ENCODE measurements at regions not wholly inside any gene's neighbourhood (a gene's known extent, or its start where the extent isn't known, plus 50 kb on each side); places are given as distances from the start of the nearest gene placed in this dataset.
A peak's percentile ranks its signal among the peaks of the same experiment; 100 is the strongest.

GRCh38 chr22:49211176-49211575 is 616.5 kb downstream of the BRD1 start:
- Histone ChIP-seq H3K27me3 (ENCODE audit: control insufficient read depth, insufficient read depth, low read length) (no peaks in the 10 kb centered on the region), H3K9me3 (ENCODE audit: control insufficient read depth in 2 of 2, low read length in 2 of 2) (no peaks in the 10 kb centered on the region), H3K4me1 (ENCODE audit: control insufficient read depth, insufficient read depth, low read length, poor library complexity, severe bottlenecking) (no peaks in the 10 kb centered on the region), H3K4me3 (ENCODE audit: low read depth, low read length) (no peak overlapping the region), H3K36me3 (ENCODE audit: control insufficient read depth, insufficient read depth, low read length) (no peaks in the 10 kb centered on the region), H3K27ac (ENCODE audit: insufficient read depth, low read length, poor library complexity, severe bottlenecking) (no peak overlapping the region)
- Mint-ChIP-seq H3K4me1 (peaks cover 0 to 2% (median 0%) of the 10 kb centered on the region in 4 donors), H3K36me3 (no peaks in the 10 kb centered on the region), H3K27ac (no peak overlapping the region), H3K4me3 (no peak overlapping the region), H3K9me3 (peaks cover 0 to 5% (median 0%) of the 10 kb centered on the region in 7 donors), H3K27me3 (no peaks in the 10 kb centered on the region)
- ATAC-seq (ENCODE audit: low read depth in 2 of 2) (no peak), DNase-seq (no peak)

GRCh38 chr22:49210606-49211005 is 617.1 kb downstream of the BRD1 start:
- Mint-ChIP-seq H3K4me3 (no peak overlapping the region), H3K4me1 (peaks cover 0 to 2% (median 0%) of the 10 kb centered on the region in 4 donors), H3K27ac (no peak overlapping the region), H3K36me3 (no peaks in the 10 kb centered on the region), H3K9me3 (peaks cover 0 to 3% (median 0%) of the 10 kb centered on the region in 7 donors), H3K27me3 (no peaks in the 10 kb centered on the region)
- Histone ChIP-seq H3K36me3 (ENCODE audit: control insufficient read depth, insufficient read depth, low read length) (no peaks in the 10 kb centered on the region), H3K4me1 (ENCODE audit: control insufficient read depth, insufficient read depth, low read length, poor library complexity, severe bottlenecking) (no peaks in the 10 kb centered on the region), H3K27ac (ENCODE audit: insufficient read depth, low read length, poor library complexity, severe bottlenecking) (no peak overlapping the region), H3K9me3 (ENCODE audit: control insufficient read depth in 2 of 2, low read length in 2 of 2) (no peaks in the 10 kb centered on the region), H3K27me3 (ENCODE audit: control insufficient read depth, insufficient read depth, low read length) (no peaks in the 10 kb centered on the region), H3K4me3 (ENCODE audit: low read depth, low read length) (no peak overlapping the region)
- no peak for DNase-seq
- ATAC-seq (ENCODE audit: low read depth in 2 of 2): no peak

- Histone ChIP-seq H3K4me3 (ENCODE audit: low read depth, low read length) (no peak overlapping the region), H3K36me3 (ENCODE audit: control insufficient read depth, insufficient read depth, low read length) (no peaks in the 10 kb centered on the region), H3K27me3 (ENCODE audit: control insufficient read depth, insufficient read depth, low read length) (no peaks in the 10 kb centered on the region), H3K4me1 (ENCODE audit: control insufficient read depth, insufficient read depth, low read length, poor library complexity, severe bottlenecking) (no peaks in the 10 kb centered on the region), H3K9me3 (ENCODE audit: control insufficient read depth in 2 of 2, low read length in 2 of 2) (no peaks in the 10 kb centered on the region), H3K27ac (ENCODE audit: insufficient read depth, low read length, poor library complexity, severe bottlenecking) (no peak overlapping the region)
- Mint-ChIP-seq H3K27ac (no peak overlapping the region), H3K9me3 (peaks cover 0 to 3% (median 0%) of the 10 kb centered on the region in 7 donors), H3K4me3 (no peak overlapping the region), H3K27me3 (no peaks in the 10 kb centered on the region), H3K36me3 (no peaks in the 10 kb centered on the region), H3K4me1 (peaks cover 0 to 2% (median 0%) of the 10 kb centered on the region in 4 donors)
- no peak for ATAC-seq (ENCODE audit: low read depth in 2 of 2)
- no peak for DNase-seq
Observed at GRCh38 chr22:49209452-49210195, 618.0 kb downstream of the BRD1 start.

GRCh38 chr22:49208768-49209252 is 618.9 kb downstream of the BRD1 start:
- Mint-ChIP-seq H3K4me1 (peaks cover 0 to 2% (median 0%) of the 10 kb centered on the region in 4 donors), H3K9me3 (peaks cover 0 to 3% (median 0%) of the 10 kb centered on the region in 7 donors), H3K4me3 (no peak overlapping the region), H3K27ac (no peak overlapping the region), H3K27me3 (no peaks in the 10 kb centered on the region), H3K36me3 (no peaks in the 10 kb centered on the region)
- no peaks in the 10 kb centered on the region for H3K36me3 ChIP-seq (ENCODE audit: control insufficient read depth, insufficient read depth, low read length)
- H3K4me1 ChIP-seq (ENCODE audit: control insufficient read depth, insufficient read depth, low read length, poor library complexity, severe bottlenecking): no peaks in the 10 kb centered on the region
- no peaks in the 10 kb centered on the region for H3K27me3 ChIP-seq (ENCODE audit: control insufficient read depth, insufficient read depth, low read length)
- ATAC-seq (ENCODE audit: low read depth in 2 of 2) (no peak), DNase-seq (no peak)
- H3K4me3 ChIP-seq (ENCODE audit: low read depth, low read length): no peak overlapping the region
- no peaks in the 10 kb centered on the region for H3K9me3 ChIP-seq (ENCODE audit: control insufficient read depth in 2 of 2, low read length in 2 of 2)
- H3K27ac ChIP-seq (ENCODE audit: insufficient read depth, low read length, poor library complexity, severe bottlenecking): no peak overlapping the region

GRCh38 chr22:49208004-49208402 is 619.7 kb downstream of the BRD1 start:
- Histone ChIP-seq H3K27me3 (ENCODE audit: control insufficient read depth, insufficient read depth, low read length) (no peaks in the 10 kb centered on the region), H3K36me3 (ENCODE audit: control insufficient read depth, insufficient read depth, low read length) (no peaks in the 10 kb centered on the region), H3K27ac (ENCODE audit: insufficient read depth, low read length, poor library complexity, severe bottlenecking) (no peak overlapping the region), H3K4me1 (ENCODE audit: control insufficient read depth, insufficient read depth, low read length, poor library complexity, severe bottlenecking) (no peaks in the 10 kb centered on the region), H3K4me3 (ENCODE audit: low read depth, low read length) (no peak overlapping the region), H3K9me3 (ENCODE audit: control insufficient read depth in 2 of 2, low read length in 2 of 2) (no peaks in the 10 kb centered on the region)
- no peaks in the 10 kb centered on the region for H3K27me3 Mint-ChIP-seq
- H3K36me3 Mint-ChIP-seq: no peaks in the 10 kb centered on the region
- H3K27ac Mint-ChIP-seq: no peak overlapping the region
- no peak for DNase-seq
- H3K4me3 Mint-ChIP-seq: no peak overlapping the region
- H3K4me1 Mint-ChIP-seq: peaks cover 0 to 2% (median 0%) of the 10 kb centered on the region in 4 donors
- ATAC-seq (ENCODE audit: low read depth in 2 of 2): no peak
- peaks cover 0 to 3% (median 0%) of the 10 kb centered on the region in 7 donors for H3K9me3 Mint-ChIP-seq

- H3K27me3 ChIP-seq (ENCODE audit: control insufficient read depth, insufficient read depth, low read length): no peaks in the 10 kb centered on the region
- no peak overlapping the region for H3K4me3 ChIP-seq (ENCODE audit: low read depth, low read length)
- Mint-ChIP-seq H3K27ac (no peak overlapping the region), H3K4me1 (peaks cover 0 to 2% (median 0%) of the 10 kb centered on the region in 4 donors), H3K4me3 (peak overlapping the region in 1 of 4 donors; percentile 38), H3K9me3 (peaks cover 0 to 3% (median 0%) of the 10 kb centered on the region in 7 donors), H3K36me3 (no peaks in the 10 kb centered on the region), H3K27me3 (no peaks in the 10 kb centered on the region)
- H3K9me3 ChIP-seq (ENCODE audit: control insufficient read depth in 2 of 2, low read length in 2 of 2): no peaks in the 10 kb centered on the region
- ATAC-seq (ENCODE audit: low read depth in 2 of 2) (no peak), DNase-seq (no peak)
- no peak overlapping the region for H3K27ac ChIP-seq (ENCODE audit: insufficient read depth, low read length, poor library complexity, severe bottlenecking)
- H3K36me3 ChIP-seq (ENCODE audit: control insufficient read depth, insufficient read depth, low read length): no peaks in the 10 kb centered on the region
- H3K4me1 ChIP-seq (ENCODE audit: control insufficient read depth, insufficient read depth, low read length, poor library complexity, severe bottlenecking): no peaks in the 10 kb centered on the region
Observed at GRCh38 chr22:49207008-49208003, 620.4 kb downstream of the BRD1 start.

- Mint-ChIP-seq H3K27me3 (no peaks in the 10 kb centered on the region), H3K4me1 (peaks cover 0 to 2% (median 0%) of the 10 kb centered on the region in 4 donors), H3K9me3 (no peaks in the 10 kb centered on the region), H3K4me3 (no peak overlapping the region), H3K27ac (peak overlapping the region in 1 of 3 donors; percentile 52), H3K36me3 (no peaks in the 10 kb centered on the region)
- ATAC-seq (ENCODE audit: low read depth in 2 of 2): no peak
- Histone ChIP-seq H3K27me3 (ENCODE audit: control insufficient read depth, insufficient read depth, low read length) (no peaks in the 10 kb centered on the region), H3K4me3 (ENCODE audit: low read depth, low read length) (no peak overlapping the region), H3K27ac (ENCODE audit: insufficient read depth, low read length, poor library complexity, severe bottlenecking) (no peak overlapping the region), H3K9me3 (ENCODE audit: control insufficient read depth in 2 of 2, low read length in 2 of 2) (no peaks in the 10 kb centered on the region), H3K4me1 (ENCODE audit: control insufficient read depth, insufficient read depth, low read length, poor library complexity, severe bottlenecking) (no peaks in the 10 kb centered on the region), H3K36me3 (ENCODE audit: control insufficient read depth, insufficient read depth, low read length) (no peaks in the 10 kb centered on the region)
- DNase-seq: no peak
Observed at GRCh38 chr22:49206281-49206680, 621.4 kb downstream of the BRD1 start.
